Spleen (tissue), 11 donors: ENCODE measurements at regions not wholly inside any gene's neighbourhood (a gene's known extent, or its start where the extent isn't known, plus 50 kb on each side); places are given as distances from the start of the nearest gene placed in this dataset.

Source experiments
- DNase-seq: peaks from one replicate; pipeline ENCODE4 v3.0.0-alpha.2; 2020
- H3K27ac ChIP-seq, 8 donors: fragments of 200-600 bp; sonication (generic) in 7 of 8; 1 replicate in 4 of 8; 2 replicates in 4 of 8; pipeline versions ENCODE4 v1.5.0 to v1.8.0; 2016 to 2021; ENCODE audit warnings: inconsistent platforms in 4 of 8, mild to moderate bottlenecking in 4 of 8, moderate library complexity in 1 of 8
- H3K27me3 ChIP-seq, 7 donors: fragments of 200-600 bp; sonication (generic) in 6 of 7; replicated peaks in 1 of 7; 1 replicate in 4 of 7; 2 replicates in 3 of 7; pipeline versions ENCODE4 v1.5.0 to v1.8.0; 2016 to 2021; ENCODE audit warnings: inconsistent platforms in 3 of 7, mild to moderate bottlenecking in 1 of 7
- H3K36me3 ChIP-seq, 6 donors: fragments of 200-600 bp; sonication (generic) in 5 of 6; 1 replicate in 4 of 6; 2 replicates in 2 of 6; pipeline versions ENCODE4 v1.5.0 to v1.8.0; 2016 to 2021; ENCODE audit warnings: inconsistent platforms in 2 of 6
- H3K4me1 ChIP-seq, 6 donors: fragments of 200-600 bp; sonication (generic) in 5 of 6; 1 replicate in 3 of 6; 2 replicates in 3 of 6; pipeline versions ENCODE4 v1.5.0 to v1.8.0; 2016 to 2021; ENCODE audit warnings: inconsistent platforms in 3 of 6
- H3K4me3 ChIP-seq, 8 donors: fragments of 200-600 bp; sonication (generic) in 7 of 8; 1 replicate in 4 of 8; 2 replicates in 4 of 8; pipeline versions ENCODE4 v1.5.0 to v1.8.0; 2016 to 2021; ENCODE audit warnings: inconsistent platforms in 4 of 8, mild to moderate bottlenecking in 4 of 8, moderate library complexity in 2 of 8
- H3K9me3 ChIP-seq, 8 donors: fragments of 200-600 bp; sonication (generic) in 7 of 8; 1 replicate in 4 of 8; 2 replicates in 4 of 8; pipeline versions ENCODE4 v1.5.0 to v1.8.0; 2016 to 2021; ENCODE audit warnings: inconsistent platforms in 4 of 8
- POLR2A ChIP-seq, 3 donors: fragments of 450-650 bp; IDR thresholded peaks; one replicate each; pipeline ENCODE4 v1.5.1; 2017; ENCODE audit warnings: antibody characterized with exemption in 3 of 3, mild to moderate bottlenecking in 1 of 3
- POLR2AphosphoS5 ChIP-seq, 3 donors: sonication (generic); formaldehyde crosslinking; IDR thresholded peaks; one replicate each; pipeline ENCODE4 v1.5.1; 2017; ENCODE audit warnings: antibody characterized with exemption in 3 of 3
- WGBS, 5 donors: extraction: QIAGEN DNeasy Blood & Tissue Kit in 3 of 5; methylation state at CpG; one replicate each; pipeline versions ENCODE4 v1.1.5 to v1.1.7; 2013 to 2018; 5-methylcytosine and 5-hydroxymethylcytosine counted together
- intact Hi-C: fragments of 100-400 bp; cut with DNase I; formaldehyde crosslinking; loops from one replicate; pipeline ENCODE4 v1.15.0; 2023; ENCODE audit warnings: low total_unique reads
- TF ChIP-seq, protein P1 (sequence below), 11 experiments: fragments of 200-600 bp in 7 of 11; fragments of 450-650 bp in 4 of 11; sonication (generic) in 4 of 11; IDR thresholded peaks in 8 of 11; conservative IDR thresholded peaks in 3 of 11; 1 replicate in 7 of 11; 2 replicates in 4 of 11; pipeline versions ENCODE4 v1.4.0 to v1.8.0; 2016 to 2021; ENCODE audit warnings: antibody characterized with exemption in 11 of 11, inconsistent platforms in 4 of 11, mild to moderate bottlenecking in 1 of 11
- donor health status: healthy with polysubstance abuse.
- donor health status: DM: no; HTN: no; CAD: no; lungs with moderate emphysema.
- donor health status: DM: no; HTN: no; CAD: no.
- donor health status: Bipolar disorder and iron deficiency.
- donor health status: healthy.
- donor health status: DM: no; HTN: no; CAD: no.
- donor health status: DM: yes; HTN: yes; CAD: no.

- Histone ChIP-seq H3K4me3 (no peak overlapping the region), H3K27ac (no peak overlapping the region), H3K27me3 (no peaks in the 10 kb centered on the region), H3K4me1 (no peaks in the 10 kb centered on the region), H3K9me3 (peaks cover 0 to 14% (median 2%) of the 10 kb centered on the region in 8 donors), H3K36me3 (no peaks in the 10 kb centered on the region)
- no peak for DNase-seq
- intact Hi-C loops, result no loop called here
- 71 to 83% (median 81%) methylated on average over 2 of the region's 2 CpGs for WGBS, 5 donors
- TF ChIP-seq POLR2AphosphoS5 (IDR thresholded peaks at IDR 0.05), result no peak
- TF ChIP-seq, protein P1, sequence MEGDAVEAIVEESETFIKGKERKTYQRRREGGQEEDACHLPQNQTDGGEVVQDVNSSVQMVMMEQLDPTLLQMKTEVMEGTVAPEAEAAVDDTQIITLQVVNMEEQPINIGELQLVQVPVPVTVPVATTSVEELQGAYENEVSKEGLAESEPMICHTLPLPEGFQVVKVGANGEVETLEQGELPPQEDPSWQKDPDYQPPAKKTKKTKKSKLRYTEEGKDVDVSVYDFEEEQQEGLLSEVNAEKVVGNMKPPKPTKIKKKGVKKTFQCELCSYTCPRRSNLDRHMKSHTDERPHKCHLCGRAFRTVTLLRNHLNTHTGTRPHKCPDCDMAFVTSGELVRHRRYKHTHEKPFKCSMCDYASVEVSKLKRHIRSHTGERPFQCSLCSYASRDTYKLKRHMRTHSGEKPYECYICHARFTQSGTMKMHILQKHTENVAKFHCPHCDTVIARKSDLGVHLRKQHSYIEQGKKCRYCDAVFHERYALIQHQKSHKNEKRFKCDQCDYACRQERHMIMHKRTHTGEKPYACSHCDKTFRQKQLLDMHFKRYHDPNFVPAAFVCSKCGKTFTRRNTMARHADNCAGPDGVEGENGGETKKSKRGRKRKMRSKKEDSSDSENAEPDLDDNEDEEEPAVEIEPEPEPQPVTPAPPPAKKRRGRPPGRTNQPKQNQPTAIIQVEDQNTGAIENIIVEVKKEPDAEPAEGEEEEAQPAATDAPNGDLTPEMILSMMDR (IDR thresholded peaks at IDR 0.05 in 8 of 11, conservative IDR thresholded peaks at IDR 0.05 in 3 of 11), result no peak
- no peak for TF ChIP-seq POLR2A (IDR thresholded peaks at IDR 0.05)
Observed at GRCh38 chr3:144294659-144295538, 323.3 kb downstream of the DIPK2A start.

GRCh38 chr3:144295613-144296012 is 324.0 kb downstream of the DIPK2A start:
- peaks cover 0 to 13% (median 2%) of the 10 kb centered on the region in 8 donors for H3K9me3 ChIP-seq
- no peak for DNase-seq
- no peak overlapping the region for H3K4me3 ChIP-seq
- 55 to 86% (median 80%) methylated on average over 3 of the region's 3 CpGs for WGBS, 5 donors
- intact Hi-C loops, result no loop called here
- TF ChIP-seq POLR2AphosphoS5 (IDR thresholded peaks at IDR 0.05) (no peak), POLR2A (IDR thresholded peaks at IDR 0.05) (no peak)
- TF ChIP-seq, protein P1 (IDR thresholded peaks at IDR 0.05 in 8 of 11, conservative IDR thresholded peaks at IDR 0.05 in 3 of 11), result no peak
- H3K27me3 ChIP-seq, result no peaks in the 10 kb centered on the region
- no peak overlapping the region for H3K27ac ChIP-seq
- H3K36me3 ChIP-seq, result no peaks in the 10 kb centered on the region
- H3K4me1 ChIP-seq, result no peaks in the 10 kb centered on the region

DNA sequence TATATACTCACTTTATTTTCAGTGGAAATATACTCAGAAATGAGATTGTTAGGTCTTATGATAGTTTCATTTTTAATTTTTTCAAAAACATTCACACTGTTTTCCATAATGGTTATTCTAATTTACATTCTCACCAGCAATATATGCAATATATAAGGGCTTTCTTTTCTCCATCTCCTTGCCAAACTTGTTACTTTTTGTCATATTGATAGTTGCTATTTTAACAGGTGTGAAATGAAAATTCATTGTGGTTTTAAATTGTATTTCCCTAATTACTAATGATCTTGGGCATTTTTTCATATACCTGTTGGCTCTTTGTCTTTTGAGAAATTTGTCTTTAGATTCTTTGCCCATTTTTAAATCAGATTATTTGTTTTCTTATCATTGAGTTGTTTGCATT is 325.2 kb downstream of the DIPK2A start:
- DNase-seq, result no peak
- no peak for TF ChIP-seq POLR2AphosphoS5 (IDR thresholded peaks at IDR 0.05)
- TF ChIP-seq, protein P1 (IDR thresholded peaks at IDR 0.05 in 8 of 11, conservative IDR thresholded peaks at IDR 0.05 in 3 of 11), result no peak
- TF ChIP-seq POLR2A (IDR thresholded peaks at IDR 0.05), result no peak
- no peak overlapping the region for H3K4me3 ChIP-seq
- no peaks in the 10 kb centered on the region for H3K36me3 ChIP-seq
- intact Hi-C loops, result no loop called here
- no peaks in the 10 kb centered on the region for H3K27me3 ChIP-seq
- H3K4me1 ChIP-seq, result no peaks in the 10 kb centered on the region
- H3K27ac ChIP-seq, result no peak overlapping the region
- H3K9me3 ChIP-seq, result peaks cover 0 to 6% (median under 1%) of the 10 kb centered on the region in 8 donors

GRCh38 chr3:144301863-144302262 is 330.2 kb downstream of the DIPK2A start:
- H3K27ac ChIP-seq, result no peak overlapping the region
- TF ChIP-seq POLR2A (IDR thresholded peaks at IDR 0.05), result no peak
- TF ChIP-seq POLR2AphosphoS5 (IDR thresholded peaks at IDR 0.05), result no peak
- TF ChIP-seq, protein P1 (IDR thresholded peaks at IDR 0.05 in 8 of 11, conservative IDR thresholded peaks at IDR 0.05 in 3 of 11), result no peak
- no peaks in the 10 kb centered on the region for H3K27me3 ChIP-seq
- 33 to 86% (median 77%) methylated on average over 1 of the region's 1 CpG for WGBS, 5 donors
- H3K9me3 ChIP-seq, result peaks cover 0 to 31% (median 7%) of the 10 kb centered on the region in 8 donors
- H3K4me1 ChIP-seq, result no peaks in the 10 kb centered on the region
- H3K4me3 ChIP-seq, result no peak overlapping the region
- H3K36me3 ChIP-seq, result no peaks in the 10 kb centered on the region
- DNase-seq, result no peak
- intact Hi-C loops, result no loop called here
